ENCODE measurements at regions not wholly inside any gene's neighbourhood (a gene's known extent, or its start where the extent isn't known, plus 50 kb on each side); places are given as distances from the start of the nearest gene placed in this dataset.
A peak's percentile ranks its signal among the peaks of the same experiment; 100 is the strongest.

- Histone ChIP-seq H3K27ac (replicated peaks) (no peak overlapping the region), H3K36me3 (no peaks in the 10 kb centered on the region), H3K27me3 (ENCODE audit: low read depth) (no peaks in the 10 kb centered on the region), H3K9me3 (replicated peaks) (peaks cover 7% of the 10 kb centered on the region), H3K4me1 (no peaks in the 10 kb centered on the region), H3K4me3 (no peak overlapping the region)
- intact Hi-C loops (cut with micrococcal nuclease), result no loop called here
- no peak for DNase-seq
- TF ChIP-seq, protein P1, sequence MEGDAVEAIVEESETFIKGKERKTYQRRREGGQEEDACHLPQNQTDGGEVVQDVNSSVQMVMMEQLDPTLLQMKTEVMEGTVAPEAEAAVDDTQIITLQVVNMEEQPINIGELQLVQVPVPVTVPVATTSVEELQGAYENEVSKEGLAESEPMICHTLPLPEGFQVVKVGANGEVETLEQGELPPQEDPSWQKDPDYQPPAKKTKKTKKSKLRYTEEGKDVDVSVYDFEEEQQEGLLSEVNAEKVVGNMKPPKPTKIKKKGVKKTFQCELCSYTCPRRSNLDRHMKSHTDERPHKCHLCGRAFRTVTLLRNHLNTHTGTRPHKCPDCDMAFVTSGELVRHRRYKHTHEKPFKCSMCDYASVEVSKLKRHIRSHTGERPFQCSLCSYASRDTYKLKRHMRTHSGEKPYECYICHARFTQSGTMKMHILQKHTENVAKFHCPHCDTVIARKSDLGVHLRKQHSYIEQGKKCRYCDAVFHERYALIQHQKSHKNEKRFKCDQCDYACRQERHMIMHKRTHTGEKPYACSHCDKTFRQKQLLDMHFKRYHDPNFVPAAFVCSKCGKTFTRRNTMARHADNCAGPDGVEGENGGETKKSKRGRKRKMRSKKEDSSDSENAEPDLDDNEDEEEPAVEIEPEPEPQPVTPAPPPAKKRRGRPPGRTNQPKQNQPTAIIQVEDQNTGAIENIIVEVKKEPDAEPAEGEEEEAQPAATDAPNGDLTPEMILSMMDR (IDR thresholded peaks at IDR 0.05; ENCODE audit: borderline replicate concordance), result no peak
Observed at GRCh38 chr3:141814375-141814774, 51.2 kb downstream of the GRK7 start.

- TF ChIP-seq, protein P1 (IDR thresholded peaks at IDR 0.05; ENCODE audit: borderline replicate concordance), result no peak
- no peak for DNase-seq
- Histone ChIP-seq H3K4me3 (no peak overlapping the region), H3K4me1 (no peaks in the 10 kb centered on the region), H3K36me3 (no peaks in the 10 kb centered on the region), H3K27ac (replicated peaks) (no peak overlapping the region), H3K27me3 (ENCODE audit: low read depth) (no peaks in the 10 kb centered on the region), H3K9me3 (replicated peaks) (peaks cover 7% of the 10 kb centered on the region)
- intact Hi-C loops (cut with micrococcal nuclease), result no loop called here
Observed at GRCh38 chr3:141815667-141816066, 52.5 kb downstream of the GRK7 start.

GRCh38 chr3:141816958-141817357 lies 53.8 kb downstream of the GRK7 start:
- Histone ChIP-seq H3K27me3 (ENCODE audit: low read depth) (no peaks in the 10 kb centered on the region), H3K27ac (replicated peaks) (no peak overlapping the region), H3K4me1 (no peaks in the 10 kb centered on the region), H3K4me3 (no peak overlapping the region), H3K9me3 (replicated peaks) (peaks cover 7% of the 10 kb centered on the region), H3K36me3 (no peaks in the 10 kb centered on the region)
- TF ChIP-seq, protein P1 (IDR thresholded peaks at IDR 0.05; ENCODE audit: borderline replicate concordance), result no peak
- DNase-seq, result no peak
- intact Hi-C loops (cut with micrococcal nuclease), result no loop called here

DNA sequence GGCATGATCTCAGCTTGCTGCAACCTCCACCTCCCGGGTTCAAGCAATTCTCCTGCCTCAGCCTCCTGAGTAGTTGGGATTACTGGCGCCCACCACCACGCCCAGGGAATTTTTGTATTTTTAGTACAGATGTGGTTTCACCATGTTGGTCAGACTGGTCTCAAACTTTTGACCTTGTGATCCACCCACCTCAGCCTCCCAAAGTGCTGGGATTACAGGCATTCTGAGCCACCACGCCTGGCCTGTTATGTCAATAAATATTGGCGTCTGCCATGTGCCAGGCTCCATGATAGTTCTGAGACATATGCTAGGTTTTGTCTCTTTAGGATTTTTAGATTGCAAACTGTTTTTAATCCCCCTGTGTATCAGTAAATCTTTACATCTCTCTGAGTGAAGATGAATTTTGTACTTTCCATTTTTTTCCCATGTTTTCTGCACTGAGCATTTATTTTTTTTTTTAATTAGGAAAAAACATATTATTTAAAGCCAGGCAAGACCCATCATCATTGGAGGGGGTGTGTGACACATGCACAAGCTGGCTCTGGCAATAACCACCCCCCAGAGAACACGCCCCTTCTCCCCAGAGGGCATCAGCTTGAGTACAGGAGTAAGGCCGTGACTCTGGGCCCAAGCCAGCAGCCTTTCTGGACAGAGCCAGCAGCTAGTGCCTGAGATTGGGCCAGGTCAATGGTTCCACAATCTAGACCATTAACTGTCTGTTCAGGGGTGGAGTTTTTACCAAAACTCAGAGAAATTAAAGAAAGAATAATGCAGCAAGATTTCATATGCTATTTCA lies 51.0 kb upstream of the ATP1B3 start:
- TF ChIP-seq, protein P1 (IDR thresholded peaks at IDR 0.05; ENCODE audit: borderline replicate concordance), result no peak
- DNase-seq, result peak; percentile 28
- Histone ChIP-seq H3K27me3 (ENCODE audit: low read depth) (no peaks in the 10 kb centered on the region), H3K4me1 (peaks cover 10% of the 10 kb centered on the region), H3K4me3 (no peak overlapping the region), H3K36me3 (no peaks in the 10 kb centered on the region), H3K27ac (replicated peaks) (no peak overlapping the region), H3K9me3 (replicated peaks) (no peaks in the 10 kb centered on the region)
- intact Hi-C loops (cut with micrococcal nuclease), result no loop called here

Measured in left ventricle myocardium inferior (tissue), 1 donor.